Astrocyte of the cerebellum (primary cell): ENCODE measurements at regions not wholly inside any gene's neighbourhood (a gene's known extent, or its start where the extent isn't known, plus 50 kb on each side); places are given as distances from the start of the nearest gene placed in this dataset.
A peak's percentile ranks its signal among the peaks of the same experiment; 100 is the strongest.
"Not testable (repeated sequence)": the region's sequence is repeated elsewhere in the genome, so short reads cannot be mapped to it uniquely, and the experiment has no call there.

Source experiments
- DNase-seq: peaks from one replicate; pipeline ENCODE4 v3.0.0-alpha.2; 2011; ENCODE audit warnings: low read depth
- H3K4me3 ChIP-seq: 2 replicates; pipeline ENCODE4 v1.5.1; 2011; ENCODE audit warnings: mild to moderate bottlenecking, low read depth, low read length, moderate library complexity
- CTCF ChIP-seq: IDR thresholded peaks from 2 replicates; pipeline ENCODE4 v1.5.1; 2012; ENCODE audit warnings: low read length, low read depth, moderate library complexity, mild to moderate bottlenecking; ENCODE audit errors: missing control alignments
- in situ Hi-C: cut with HindIII; loops from 2 replicates; pipeline ENCODE4 v1.10.0; 2017; ENCODE audit warnings: low sequenced_read_pairs

- no peak for TF ChIP-seq CTCF
- no peak for DNase-seq
- no peak overlapping the region for H3K4me3 ChIP-seq
- in situ Hi-C loops: no loop called here
These were observed 2161.4 kb upstream of the RAG2 start for GRCh38 chr11:38759394-38759793.

- H3K4me3 ChIP-seq: no peak overlapping the region
- TF ChIP-seq CTCF: no peak
- in situ Hi-C loops: no loop called here
- DNase-seq: no peak
These were observed 2158.5 kb upstream of the RAG2 start for GRCh38 chr11:38756537-38756936.

- in situ Hi-C loops: no loop called here
- DNase-seq: peak; percentile 15
- TF ChIP-seq CTCF: no peak
- H3K4me3 ChIP-seq: no peak overlapping the region
These were observed 2153.4 kb upstream of the RAG2 start for GRCh38 chr11:38751421-38751820.

GRCh38 chr11:38746516-38746915 is 2148.5 kb upstream of the RAG2 start:
- in situ Hi-C loops, H3K4me3 ChIP-seq: not testable (repeated sequence)

GRCh38 chr11:38723361-38723760 is 2125.3 kb upstream of the RAG2 start:
- no peak for TF ChIP-seq CTCF
- H3K4me3 ChIP-seq: no peak overlapping the region
- in situ Hi-C loops: no loop called here
- DNase-seq: no peak

More at GRCh38 chr11:38746516-38746915, 2148.5 kb upstream of the RAG2 start:
- not testable (repeated sequence) for DNase-seq

GRCh38 chr11:38721586-38722315 is 2123.7 kb upstream of the RAG2 start:
- in situ Hi-C loops: no loop called here
- no peak overlapping the region for H3K4me3 ChIP-seq
- peak; percentile 32 for DNase-seq
- no peak for TF ChIP-seq CTCF

GRCh38 chr11:38718659-38719058 is 2120.6 kb upstream of the RAG2 start:
- in situ Hi-C loops: no loop called here
- H3K4me3 ChIP-seq: no peak overlapping the region
- DNase-seq: no peak
- TF ChIP-seq CTCF: no peak
